Endothelial cell (in vitro differentiated cells): ENCODE measurements at regions not wholly inside any gene's neighbourhood (a gene's known extent, or its start where the extent isn't known, plus 50 kb on each side); places are given as distances from the start of the nearest gene placed in this dataset.

Experiments
- DNase-seq: peaks from one replicate; pipeline ENCODE4 v3.0.0; 2021; ENCODE audit warnings: low spot score
- H3K27ac Mint-ChIP-seq: one replicate; pipeline ENCODE4 v1.8.0; 2021; ENCODE audit warnings: mixed read lengths, inconsistent platforms; ENCODE audit not compliant: unreplicated experiment
- H3K27me3 Mint-ChIP-seq: one replicate; pipeline ENCODE4 v1.8.0; 2021; ENCODE audit warnings: mild to moderate bottlenecking, moderate library complexity, mixed read lengths, inconsistent platforms; ENCODE audit not compliant: unreplicated experiment
- H3K36me3 Mint-ChIP-seq: one replicate; pipeline ENCODE4 v1.8.0; 2021; ENCODE audit warnings: mild to moderate bottlenecking, low read depth, mixed read lengths, inconsistent platforms; ENCODE audit not compliant: unreplicated experiment
- H3K4me1 Mint-ChIP-seq: one replicate; pipeline ENCODE4 v1.8.0; 2021; ENCODE audit warnings: mild to moderate bottlenecking, mixed read lengths, inconsistent platforms; ENCODE audit not compliant: unreplicated experiment
- H3K4me3 Mint-ChIP-seq: one replicate; pipeline ENCODE4 v1.8.0; 2021; ENCODE audit warnings: mild to moderate bottlenecking, mixed read lengths, inconsistent platforms; ENCODE audit not compliant: unreplicated experiment
- H3K9me3 Mint-ChIP-seq: one replicate; pipeline ENCODE4 v1.8.0; 2021; ENCODE audit warnings: mixed read lengths, inconsistent platforms; ENCODE audit not compliant: unreplicated experiment
- CTCF ChIP-seq: fragments of 200-600 bp; sonication (generic); IDR thresholded peaks from one replicate; pipeline ENCODE4 v1.5.0; 2021; ENCODE audit warnings: antibody characterized with exemption; ENCODE audit not compliant: unreplicated experiment

GRCh38 chr2:128643221-128644065 is 324.8 kb upstream of the HS6ST1 start:
- DNase-seq = no peak
- no peaks in the 10 kb centered on the region for H3K36me3 Mint-ChIP-seq
- peaks cover 5% of the 10 kb centered on the region for H3K27me3 Mint-ChIP-seq
- peaks cover 13% of the 10 kb centered on the region for H3K4me1 Mint-ChIP-seq
- no peak overlapping the region for H3K27ac Mint-ChIP-seq
- no peak for TF ChIP-seq CTCF
- no peak overlapping the region for H3K4me3 Mint-ChIP-seq
- no peaks in the 10 kb centered on the region for H3K9me3 Mint-ChIP-seq

GRCh38 chr2:128644156-128644555 is 325.5 kb upstream of the HS6ST1 start:
- no peaks in the 10 kb centered on the region for H3K9me3 Mint-ChIP-seq
- peaks cover 6% of the 10 kb centered on the region for H3K4me1 Mint-ChIP-seq
- peaks cover 4% of the 10 kb centered on the region for H3K27me3 Mint-ChIP-seq
- TF ChIP-seq CTCF = no peak
- no peaks in the 10 kb centered on the region for H3K36me3 Mint-ChIP-seq
- H3K4me3 Mint-ChIP-seq = no peak overlapping the region
- DNase-seq = no peak
- no peak overlapping the region for H3K27ac Mint-ChIP-seq

- Mint-ChIP-seq H3K9me3 (no peaks in the 10 kb centered on the region), H3K4me1 (no peaks in the 10 kb centered on the region), H3K27me3 (peaks cover 4% of the 10 kb centered on the region), H3K4me3 (no peak overlapping the region), H3K36me3 (no peaks in the 10 kb centered on the region), H3K27ac (no peak overlapping the region)
- DNase-seq = no peak
- TF ChIP-seq CTCF = no peak
Measured at GRCh38 chr2:128644718-128645256, 326.1 kb upstream of the HS6ST1 start.

GRCh38 chr2:128645631-128646030 is 327.0 kb upstream of the HS6ST1 start:
- no peak overlapping the region for H3K4me3 Mint-ChIP-seq
- no peaks in the 10 kb centered on the region for H3K4me1 Mint-ChIP-seq
- no peaks in the 10 kb centered on the region for H3K9me3 Mint-ChIP-seq
- TF ChIP-seq CTCF = no peak
- DNase-seq = no peak
- no peak overlapping the region for H3K27ac Mint-ChIP-seq
- H3K27me3 Mint-ChIP-seq = peaks cover 4% of the 10 kb centered on the region
- H3K36me3 Mint-ChIP-seq = no peaks in the 10 kb centered on the region

- no peak for TF ChIP-seq CTCF
- peaks cover 4% of the 10 kb centered on the region for H3K27me3 Mint-ChIP-seq
- DNase-seq = no peak
- H3K4me1 Mint-ChIP-seq = no peaks in the 10 kb centered on the region
- no peaks in the 10 kb centered on the region for H3K36me3 Mint-ChIP-seq
- H3K27ac Mint-ChIP-seq = no peak overlapping the region
- no peaks in the 10 kb centered on the region for H3K9me3 Mint-ChIP-seq
- no peak overlapping the region for H3K4me3 Mint-ChIP-seq
Measured at GRCh38 chr2:128646091-128646490, 327.4 kb upstream of the HS6ST1 start.
